ENCODE measurements at regions not wholly inside any gene's neighbourhood (a gene's known extent, or its start where the extent isn't known, plus 50 kb on each side); places are given as distances from the start of the nearest gene placed in this dataset.
"Not testable (repeated sequence)": the region's sequence is repeated elsewhere in the genome, so short reads cannot be mapped to it uniquely, and the experiment has no call there.

DNA sequence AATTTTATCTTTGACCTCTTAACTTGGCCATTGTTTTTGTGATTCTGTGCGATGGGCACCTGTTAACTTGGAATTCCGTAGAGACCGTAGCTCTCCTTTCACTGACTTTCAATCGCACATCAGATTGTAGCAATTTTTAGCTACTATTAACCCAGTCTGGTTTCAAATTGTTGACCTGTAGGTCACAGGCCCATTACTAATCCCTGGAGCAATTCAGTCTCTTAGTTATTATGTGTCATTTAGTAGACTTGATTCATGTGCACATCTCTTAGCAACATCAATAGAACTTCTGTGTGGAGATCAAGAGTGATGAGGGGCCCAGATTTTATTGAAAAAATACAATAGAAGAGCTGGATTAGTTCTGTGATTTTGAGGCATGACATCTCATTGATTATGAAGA, 549.6 kb upstream of the SLC10A2 start:
- no peak for TF ChIP-seq POLR2A (IDR thresholded peaks at IDR 0.05)
- TF ChIP-seq, protein P1, sequence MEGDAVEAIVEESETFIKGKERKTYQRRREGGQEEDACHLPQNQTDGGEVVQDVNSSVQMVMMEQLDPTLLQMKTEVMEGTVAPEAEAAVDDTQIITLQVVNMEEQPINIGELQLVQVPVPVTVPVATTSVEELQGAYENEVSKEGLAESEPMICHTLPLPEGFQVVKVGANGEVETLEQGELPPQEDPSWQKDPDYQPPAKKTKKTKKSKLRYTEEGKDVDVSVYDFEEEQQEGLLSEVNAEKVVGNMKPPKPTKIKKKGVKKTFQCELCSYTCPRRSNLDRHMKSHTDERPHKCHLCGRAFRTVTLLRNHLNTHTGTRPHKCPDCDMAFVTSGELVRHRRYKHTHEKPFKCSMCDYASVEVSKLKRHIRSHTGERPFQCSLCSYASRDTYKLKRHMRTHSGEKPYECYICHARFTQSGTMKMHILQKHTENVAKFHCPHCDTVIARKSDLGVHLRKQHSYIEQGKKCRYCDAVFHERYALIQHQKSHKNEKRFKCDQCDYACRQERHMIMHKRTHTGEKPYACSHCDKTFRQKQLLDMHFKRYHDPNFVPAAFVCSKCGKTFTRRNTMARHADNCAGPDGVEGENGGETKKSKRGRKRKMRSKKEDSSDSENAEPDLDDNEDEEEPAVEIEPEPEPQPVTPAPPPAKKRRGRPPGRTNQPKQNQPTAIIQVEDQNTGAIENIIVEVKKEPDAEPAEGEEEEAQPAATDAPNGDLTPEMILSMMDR (IDR thresholded peaks at IDR 0.05): no peak
- no peak for DNase-seq (ENCODE audit: low spot score in 2 of 2)
- no peak overlapping the region for H3K4me3 ChIP-seq (ENCODE audit: low read depth, poor library complexity, severe bottlenecking)
- intact Hi-C loops (cut with DNase I; ENCODE audit: low total_unique reads): no loop called here
- WGBS, 2 donors: 84 to 85% methylated on average over 4 of the region's 4 CpGs

DNA sequence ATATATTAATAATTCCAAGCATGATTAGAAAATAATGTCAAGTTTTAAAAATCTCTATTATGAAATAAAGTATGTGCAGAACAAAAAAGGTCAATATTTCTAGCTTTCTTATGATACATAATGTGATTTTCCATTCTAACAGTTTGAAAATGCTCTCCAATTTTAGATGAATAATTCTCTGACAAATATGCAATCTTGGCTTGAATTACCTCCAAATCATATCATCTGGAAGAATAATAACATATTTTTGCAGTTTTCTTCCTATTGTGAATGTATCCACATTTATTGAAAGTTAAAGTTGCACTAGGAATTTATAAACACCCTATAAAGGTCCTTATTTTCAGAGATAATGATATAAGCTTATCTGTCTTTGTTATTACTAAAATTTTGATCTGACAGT, 548.5 kb upstream of the SLC10A2 start:
- DNase-seq (ENCODE audit: low spot score in 2 of 2): no peak
- no peak for TF ChIP-seq POLR2A (IDR thresholded peaks at IDR 0.05)
- TF ChIP-seq, protein P1 (IDR thresholded peaks at IDR 0.05): no peak
- intact Hi-C loops (cut with DNase I; ENCODE audit: low total_unique reads): no loop called here
- no peak overlapping the region for H3K4me3 ChIP-seq (ENCODE audit: low read depth, poor library complexity, severe bottlenecking)

DNA sequence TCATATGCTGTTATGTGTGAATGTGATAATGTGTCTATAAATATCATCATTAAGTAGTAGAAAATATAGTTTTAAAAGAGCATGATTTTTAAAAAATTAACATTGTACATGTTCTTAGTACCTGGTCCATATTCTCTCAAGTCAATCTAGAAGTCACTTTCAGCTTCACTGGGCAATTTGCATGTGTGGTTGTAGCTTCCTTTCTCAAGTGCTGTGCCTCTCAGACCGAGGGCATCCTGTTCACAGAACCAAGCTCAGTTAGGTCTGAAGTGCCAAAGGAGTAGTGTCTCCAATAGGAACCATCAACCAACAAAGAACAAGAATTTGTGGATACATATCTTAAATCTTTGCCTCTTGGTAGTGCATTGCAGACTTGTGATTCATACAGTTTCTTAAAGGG, 541.8 kb upstream of the SLC10A2 start:
- WGBS, 2 donors: 71 to 78% methylated on average over 1 of the region's 1 CpG
- no peak for DNase-seq (ENCODE audit: low spot score in 2 of 2)
- no peak overlapping the region for H3K4me3 ChIP-seq (ENCODE audit: low read depth, poor library complexity, severe bottlenecking)
- intact Hi-C loops (cut with DNase I; ENCODE audit: low total_unique reads): no loop called here
- no peak for TF ChIP-seq POLR2A (IDR thresholded peaks at IDR 0.05)
- TF ChIP-seq, protein P1 (IDR thresholded peaks at IDR 0.05): no peak

DNA sequence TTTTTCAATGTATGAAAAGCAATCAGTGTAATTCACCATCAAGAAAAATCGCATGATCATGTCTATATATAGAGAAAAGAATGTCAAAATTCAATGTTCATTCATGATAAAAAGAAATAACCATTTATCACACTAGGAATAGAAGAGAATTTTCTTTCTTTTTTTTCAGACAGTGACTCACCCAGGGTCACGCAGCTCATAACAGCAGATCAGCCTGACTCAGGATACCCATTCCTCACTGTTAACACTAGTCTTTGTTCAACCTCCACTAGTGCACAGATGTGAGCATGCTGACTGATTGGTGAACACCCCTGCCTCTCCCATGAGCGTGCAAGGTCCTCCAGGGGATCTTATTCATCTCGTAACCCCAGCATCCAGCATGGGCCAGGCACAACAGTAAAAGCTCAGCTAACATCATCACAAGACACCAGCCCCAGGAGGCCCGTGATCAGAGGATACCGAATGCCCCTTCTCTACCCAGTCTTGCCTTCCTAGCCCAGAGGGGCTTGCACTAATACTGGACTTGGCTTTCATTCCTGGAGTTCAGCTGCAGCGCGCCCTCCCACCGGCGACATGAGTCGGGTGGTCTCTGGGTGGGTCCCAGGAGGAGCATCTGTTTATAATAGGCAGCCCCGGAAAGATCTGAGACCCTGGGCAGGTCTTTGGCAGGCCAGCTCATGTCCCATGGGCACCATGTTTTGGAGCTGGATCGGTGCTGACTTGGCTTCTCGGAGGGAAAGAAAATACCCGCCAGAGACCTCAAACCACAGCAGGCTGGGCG, 539.5 kb upstream of the SLC10A2 start:
- TF ChIP-seq, protein P1 (IDR thresholded peaks at IDR 0.05): no peak
- TF ChIP-seq POLR2A (IDR thresholded peaks at IDR 0.05): no peak
- DNase-seq (ENCODE audit: low spot score in 2 of 2): no peak
- intact Hi-C loops (cut with DNase I; ENCODE audit: low total_unique reads): no loop called here
- 87 to 92% methylated on average over 16 of the region's 16 CpGs for WGBS, 2 donors
- no peak overlapping the region for H3K4me3 ChIP-seq (ENCODE audit: low read depth, poor library complexity, severe bottlenecking)

DNA sequence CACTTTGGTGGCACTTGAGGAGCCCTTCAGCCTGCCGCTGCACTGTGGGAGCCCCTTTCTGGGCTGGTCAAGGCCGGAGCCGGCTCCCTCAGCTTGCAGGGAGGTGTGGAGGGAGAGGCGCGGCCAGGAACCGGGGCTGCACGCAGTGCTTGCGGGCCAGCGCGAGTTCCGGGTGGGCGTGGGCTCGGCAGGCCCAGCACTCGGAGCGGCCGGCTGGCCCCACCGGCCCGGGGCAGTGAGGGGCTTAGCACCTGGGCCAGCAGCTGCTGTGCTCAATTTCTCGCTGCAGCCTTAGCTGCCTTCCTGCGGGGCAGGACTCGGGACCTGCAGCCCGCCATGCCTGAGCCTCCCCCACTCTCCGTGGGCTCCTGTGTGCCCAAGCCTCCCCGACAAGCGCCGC, 533.7 kb upstream of the SLC10A2 start:
- intact Hi-C loops (cut with DNase I; ENCODE audit: low total_unique reads); H3K4me3 ChIP-seq (ENCODE audit: low read depth, poor library complexity, severe bottlenecking); DNase-seq (ENCODE audit: low spot score in 2 of 2): not testable (repeated sequence)
- WGBS, 2 donors: 88 to 94% methylated on average over 22 to 26 of the region's 26 CpGs

DNA sequence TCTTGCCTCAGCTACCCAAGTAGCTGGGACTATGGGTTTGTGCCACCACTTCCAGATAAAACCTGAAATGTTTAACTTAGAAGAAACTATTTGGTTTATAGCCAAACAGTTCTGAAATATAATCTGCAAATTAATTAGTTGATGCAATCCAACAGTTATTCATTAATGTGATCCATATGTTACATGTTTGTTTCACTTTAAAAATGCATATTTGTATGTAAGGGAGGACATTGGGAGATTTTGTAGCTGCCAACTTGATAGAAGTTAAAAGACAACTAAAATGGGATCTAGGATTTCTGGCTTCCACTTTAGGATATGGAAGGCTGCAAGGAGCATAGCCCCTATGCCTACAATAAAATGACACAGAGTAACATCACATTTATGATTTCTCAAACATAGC, 532.5 kb upstream of the SLC10A2 start:
- intact Hi-C loops (cut with DNase I; ENCODE audit: low total_unique reads): no loop called here
- TF ChIP-seq, protein P1 (IDR thresholded peaks at IDR 0.05): no peak
- no peak for TF ChIP-seq POLR2A (IDR thresholded peaks at IDR 0.05)
- H3K4me3 ChIP-seq (ENCODE audit: low read depth, poor library complexity, severe bottlenecking): no peak overlapping the region
- DNase-seq (ENCODE audit: low spot score in 2 of 2): no peak

Data from lower leg skin (tissue), 4 donors.